ENCODE measurements at regions not wholly inside any gene's neighbourhood (a gene's known extent, or its start where the extent isn't known, plus 50 kb on each side); places are given as distances from the start of the nearest gene placed in this dataset.

DNA sequence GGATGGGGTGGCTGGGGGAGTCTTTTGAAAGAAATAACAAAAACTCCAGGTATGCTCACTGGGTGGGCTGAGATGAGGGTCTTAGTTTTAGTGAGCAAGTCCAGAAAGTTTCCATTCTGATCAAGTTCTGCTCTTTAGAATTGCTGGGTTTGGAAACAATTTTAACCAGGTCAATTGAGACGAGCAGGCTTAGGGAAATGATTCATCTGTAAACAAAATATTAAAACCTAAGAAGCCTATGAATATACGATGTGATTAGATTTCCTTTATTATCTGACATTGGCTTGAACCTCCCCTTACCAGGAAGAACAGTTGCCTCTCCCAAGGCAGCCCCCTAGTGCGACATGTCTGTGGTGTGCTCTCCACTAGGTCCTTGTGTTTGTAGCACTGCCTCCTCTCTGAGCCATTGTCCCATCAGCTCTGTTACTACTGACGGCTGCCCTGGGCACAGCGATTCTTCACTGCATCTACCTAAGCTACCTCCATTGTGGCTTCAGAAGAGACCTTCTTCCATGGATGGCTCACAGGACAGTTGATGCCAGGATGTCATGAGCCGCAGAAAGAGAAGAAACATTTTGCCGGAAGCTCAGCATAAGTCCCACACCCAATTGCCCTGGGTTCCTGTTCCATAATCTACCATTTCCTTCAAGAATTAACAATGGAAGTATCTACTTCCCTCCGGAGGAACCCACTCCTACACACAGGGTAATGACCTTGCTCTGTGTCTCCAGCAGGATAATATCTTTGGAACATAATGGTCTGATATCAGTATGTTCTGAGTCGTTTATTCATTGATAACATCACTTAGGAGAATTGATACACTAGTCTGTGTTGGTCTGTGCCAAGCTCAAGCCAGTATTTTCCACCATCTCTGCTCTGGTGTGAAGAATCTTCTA lies 95.1 kb upstream of the ITGB1 start:
- TF ChIP-seq POLR2A (IDR thresholded peaks at IDR 0.05) = no peak
- TF ChIP-seq, protein P1, sequence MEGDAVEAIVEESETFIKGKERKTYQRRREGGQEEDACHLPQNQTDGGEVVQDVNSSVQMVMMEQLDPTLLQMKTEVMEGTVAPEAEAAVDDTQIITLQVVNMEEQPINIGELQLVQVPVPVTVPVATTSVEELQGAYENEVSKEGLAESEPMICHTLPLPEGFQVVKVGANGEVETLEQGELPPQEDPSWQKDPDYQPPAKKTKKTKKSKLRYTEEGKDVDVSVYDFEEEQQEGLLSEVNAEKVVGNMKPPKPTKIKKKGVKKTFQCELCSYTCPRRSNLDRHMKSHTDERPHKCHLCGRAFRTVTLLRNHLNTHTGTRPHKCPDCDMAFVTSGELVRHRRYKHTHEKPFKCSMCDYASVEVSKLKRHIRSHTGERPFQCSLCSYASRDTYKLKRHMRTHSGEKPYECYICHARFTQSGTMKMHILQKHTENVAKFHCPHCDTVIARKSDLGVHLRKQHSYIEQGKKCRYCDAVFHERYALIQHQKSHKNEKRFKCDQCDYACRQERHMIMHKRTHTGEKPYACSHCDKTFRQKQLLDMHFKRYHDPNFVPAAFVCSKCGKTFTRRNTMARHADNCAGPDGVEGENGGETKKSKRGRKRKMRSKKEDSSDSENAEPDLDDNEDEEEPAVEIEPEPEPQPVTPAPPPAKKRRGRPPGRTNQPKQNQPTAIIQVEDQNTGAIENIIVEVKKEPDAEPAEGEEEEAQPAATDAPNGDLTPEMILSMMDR (IDR thresholded peaks at IDR 0.05) = no peak
